CD4-positive, CD25-positive, alpha-beta regulatory T cell (primary cell): ENCODE measurements at regions not wholly inside any gene's neighbourhood (a gene's known extent, or its start where the extent isn't known, plus 50 kb on each side); places are given as distances from the start of the nearest gene placed in this dataset.

ENCODE experiments used
- ATAC-seq, 2 donors: fragments of 150-1000 bp; cut with Tn5 transposase; one replicate each; pipeline ENCODE4 v1.10.0; 2021; ENCODE audit warnings: low read depth in 2 of 2, moderate number of reproducible peaks in 2 of 2, moderate library complexity in 1 of 2
- DNase-seq, 3 donors: peaks; one replicate each; pipeline versions ENCODE4 v3.0.0 to v3.0.0-alpha.2; 2012 to 2022; ENCODE audit warnings: mixed read lengths in 1 of 3
- H3K27ac ChIP-seq: one replicate; pipeline ENCODE4 v1.7.0; 2013; ENCODE audit warnings: mild to moderate bottlenecking, low read length; ENCODE audit not compliant: insufficient read depth, poor library complexity, severe bottlenecking
- H3K27me3 ChIP-seq: one replicate; pipeline ENCODE4 v1.7.0; 2013; ENCODE audit warnings: low read length; ENCODE audit not compliant: control insufficient read depth, insufficient read depth
- H3K36me3 ChIP-seq: one replicate; pipeline ENCODE4 v1.7.0; 2013; ENCODE audit warnings: mild to moderate bottlenecking, low read length, moderate library complexity; ENCODE audit not compliant: control insufficient read depth, insufficient read depth
- H3K4me1 ChIP-seq: 2 replicates; pipeline ENCODE4 v1.7.0; 2013; ENCODE audit warnings: mild to moderate bottlenecking, low read length; ENCODE audit not compliant: insufficient read depth, control insufficient read depth, poor library complexity, severe bottlenecking
- H3K4me3 ChIP-seq: one replicate; pipeline ENCODE4 v1.7.0; 2013; ENCODE audit warnings: low read depth, mild to moderate bottlenecking, low read length, moderate library complexity
- H3K9me3 ChIP-seq, 2 experiments: 1 replicate in 1 of 2; 2 replicates in 1 of 2; pipeline ENCODE4 v1.7.0; 2013; ENCODE audit warnings: low read length in 2 of 2, mild to moderate bottlenecking in 1 of 2, moderate library complexity in 1 of 2; ENCODE audit not compliant: control insufficient read depth in 2 of 2
- H3K27ac Mint-ChIP-seq, 3 donors: one replicate each; pipeline ENCODE4 v1.8.0; 2020 to 2022; ENCODE audit warnings: mild to moderate bottlenecking in 3 of 3, mixed read lengths in 3 of 3, moderate library complexity in 2 of 3
- H3K27me3 Mint-ChIP-seq: one replicate; pipeline ENCODE4 v1.8.0; 2022; ENCODE audit warnings: mild to moderate bottlenecking, mixed read lengths
- H3K36me3 Mint-ChIP-seq: one replicate; pipeline ENCODE4 v1.8.0; 2020; ENCODE audit warnings: mixed read lengths
- H3K4me1 Mint-ChIP-seq, 4 donors: one replicate each; pipeline ENCODE4 v1.8.0; 2020 to 2022; ENCODE audit warnings: mixed read lengths in 4 of 4, mild to moderate bottlenecking in 1 of 4
- H3K4me3 Mint-ChIP-seq, 4 donors: one replicate each; pipeline ENCODE4 v1.8.0; 2020 to 2022; ENCODE audit warnings: mild to moderate bottlenecking in 4 of 4, mixed read lengths in 4 of 4, moderate library complexity in 3 of 4
- H3K9me3 Mint-ChIP-seq, 7 donors: one replicate each; pipeline ENCODE4 v1.8.0; 2020 to 2022; ENCODE audit warnings: mixed read lengths in 7 of 7, mild to moderate bottlenecking in 3 of 7, moderate library complexity in 2 of 7

DNA sequence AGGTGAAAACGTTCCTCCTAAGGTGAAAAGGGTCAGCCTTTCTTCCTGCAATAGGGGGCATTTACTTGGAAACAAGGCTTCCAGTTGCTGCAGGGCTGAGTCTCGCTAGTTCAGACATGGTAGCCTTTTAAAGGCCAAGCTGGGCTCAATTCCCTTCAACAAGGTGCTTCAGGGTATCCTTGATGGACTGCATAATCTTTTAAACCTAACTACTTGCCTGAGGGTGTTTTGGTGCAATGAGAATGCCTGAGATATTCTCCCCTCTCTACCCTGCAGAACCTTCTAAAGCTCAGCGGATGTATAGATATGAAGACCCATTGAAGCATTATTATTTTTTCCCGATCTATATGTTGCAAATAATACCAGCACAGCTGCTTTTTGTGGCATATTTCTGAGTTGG, 416.1 kb downstream of the QKI start:
- DNase-seq (no peak), ATAC-seq (no peak)
- Mint-ChIP-seq H3K9me3 (peaks cover 0 to 2% (median 0%) of the 10 kb centered on the region in 7 donors), H3K4me1 (no peaks in the 10 kb centered on the region), H3K27me3 (no peaks in the 10 kb centered on the region), H3K27ac (no peak overlapping the region), H3K4me3 (no peak overlapping the region), H3K36me3 (no peaks in the 10 kb centered on the region)
- H3K27ac ChIP-seq: no peak overlapping the region
- no peaks in the 10 kb centered on the region for H3K4me1 ChIP-seq
- H3K36me3 ChIP-seq: no peaks in the 10 kb centered on the region
- H3K9me3 ChIP-seq: no peaks in the 10 kb centered on the region
- H3K27me3 ChIP-seq: no peaks in the 10 kb centered on the region
- H3K4me3 ChIP-seq: no peak overlapping the region

DNA sequence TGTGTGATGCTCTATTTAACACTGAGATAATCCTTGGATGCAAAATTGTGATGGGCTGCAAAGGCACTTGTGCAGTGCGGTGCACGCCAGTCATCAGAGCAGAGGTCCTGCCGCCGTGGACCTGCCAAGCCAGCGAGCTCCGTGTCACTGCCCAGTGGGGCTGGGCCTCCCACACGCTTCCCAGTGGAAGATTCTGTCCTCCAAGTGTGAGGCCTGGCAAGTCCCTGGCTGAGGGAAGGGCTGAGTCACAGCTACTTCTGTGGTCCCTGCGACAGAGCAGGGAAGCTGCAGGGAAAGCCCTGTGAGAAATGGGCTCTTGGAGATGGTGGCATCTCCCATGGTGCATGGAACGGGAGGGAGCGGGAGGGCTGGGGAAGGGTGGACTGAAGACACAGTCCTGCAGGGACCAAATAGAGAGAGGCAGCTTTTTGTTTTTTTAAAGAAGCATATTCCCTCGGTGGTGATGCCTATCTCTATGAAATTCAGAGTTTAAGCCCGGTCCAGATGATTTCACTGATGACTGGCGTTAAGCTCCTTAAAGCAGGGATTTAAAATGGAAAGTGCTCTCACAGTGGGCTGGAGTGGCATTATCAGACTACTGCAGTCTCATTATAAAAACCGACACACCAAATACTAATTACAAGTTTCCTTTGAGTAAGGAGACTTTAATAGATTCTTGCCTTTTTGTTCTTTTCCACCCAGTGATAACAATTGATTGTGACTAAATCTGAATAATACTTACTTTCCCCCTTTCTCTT, 413.7 kb downstream of the QKI start:
- Histone ChIP-seq H3K36me3 (no peaks in the 10 kb centered on the region), H3K4me3 (no peak overlapping the region), H3K27me3 (no peaks in the 10 kb centered on the region), H3K4me1 (no peaks in the 10 kb centered on the region), H3K9me3 (no peaks in the 10 kb centered on the region), H3K27ac (no peak overlapping the region)
- H3K36me3 Mint-ChIP-seq: no peaks in the 10 kb centered on the region
- H3K27me3 Mint-ChIP-seq: no peaks in the 10 kb centered on the region
- H3K9me3 Mint-ChIP-seq: no peaks in the 10 kb centered on the region
- no peak overlapping the region for H3K4me3 Mint-ChIP-seq
- H3K4me1 Mint-ChIP-seq: no peaks in the 10 kb centered on the region
- H3K27ac Mint-ChIP-seq: no peak overlapping the region
- no peak for DNase-seq
- ATAC-seq: no peak

- H3K9me3 Mint-ChIP-seq: no peaks in the 10 kb centered on the region
- no peaks in the 10 kb centered on the region for H3K4me1 Mint-ChIP-seq
- DNase-seq (no peak), ATAC-seq (no peak)
- no peaks in the 10 kb centered on the region for H3K9me3 ChIP-seq
- no peaks in the 10 kb centered on the region for H3K4me1 ChIP-seq
- H3K36me3 ChIP-seq: no peaks in the 10 kb centered on the region
- no peak overlapping the region for H3K27ac Mint-ChIP-seq
- no peak overlapping the region for H3K4me3 ChIP-seq
- no peak overlapping the region for H3K4me3 Mint-ChIP-seq
- H3K36me3 Mint-ChIP-seq: no peaks in the 10 kb centered on the region
- no peaks in the 10 kb centered on the region for H3K27me3 ChIP-seq
- no peaks in the 10 kb centered on the region for H3K27me3 Mint-ChIP-seq
- H3K27ac ChIP-seq: no peak overlapping the region
Observed at GRCh38 chr6:163827143-163827542, 412.6 kb downstream of the QKI start.

GRCh38 chr6:163826629-163827028, 412.1 kb downstream of the QKI start:
- Histone ChIP-seq H3K4me3 (no peak overlapping the region), H3K27ac (no peak overlapping the region), H3K9me3 (no peaks in the 10 kb centered on the region), H3K27me3 (no peaks in the 10 kb centered on the region), H3K36me3 (no peaks in the 10 kb centered on the region), H3K4me1 (no peaks in the 10 kb centered on the region)
- Mint-ChIP-seq H3K27ac (no peak overlapping the region), H3K27me3 (no peaks in the 10 kb centered on the region), H3K36me3 (no peaks in the 10 kb centered on the region), H3K4me1 (no peaks in the 10 kb centered on the region), H3K9me3 (no peaks in the 10 kb centered on the region), H3K4me3 (no peak overlapping the region)
- DNase-seq (no peak), ATAC-seq (no peak)

DNA sequence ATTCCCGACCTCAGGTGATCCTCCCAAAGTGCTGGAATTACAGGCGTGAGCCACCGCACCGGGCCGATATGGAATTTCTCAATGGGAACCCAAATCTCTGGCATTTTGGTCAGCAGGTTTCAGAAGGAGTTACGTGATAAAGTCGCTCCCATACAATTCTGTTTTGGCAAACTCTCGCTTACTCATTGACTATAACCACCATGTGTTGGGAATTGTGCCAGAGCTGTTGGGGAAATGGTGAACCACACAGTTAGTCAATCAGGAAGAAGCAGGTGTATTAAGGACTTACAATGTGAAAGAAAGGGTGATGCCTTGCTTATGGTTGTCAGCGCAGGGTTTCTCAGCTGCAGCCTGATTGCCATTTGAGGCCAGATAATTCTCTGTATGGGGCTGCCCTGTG, 410.5 kb downstream of the QKI start:
- H3K36me3 Mint-ChIP-seq: no peaks in the 10 kb centered on the region
- no peaks in the 10 kb centered on the region for H3K27me3 Mint-ChIP-seq
- ATAC-seq: no peak
- H3K9me3 Mint-ChIP-seq: peaks cover 0 to 1% (median 0%) of the 10 kb centered on the region in 7 donors
- H3K4me3 ChIP-seq: no peak overlapping the region
- no peaks in the 10 kb centered on the region for H3K27me3 ChIP-seq
- no peaks in the 10 kb centered on the region for H3K4me1 Mint-ChIP-seq
- H3K27ac Mint-ChIP-seq: no peak overlapping the region
- H3K4me1 ChIP-seq: no peaks in the 10 kb centered on the region
- H3K36me3 ChIP-seq: no peaks in the 10 kb centered on the region
- H3K27ac ChIP-seq: no peak overlapping the region
- H3K9me3 ChIP-seq: no peaks in the 10 kb centered on the region
- no peak for DNase-seq
- no peak overlapping the region for H3K4me3 Mint-ChIP-seq

DNA sequence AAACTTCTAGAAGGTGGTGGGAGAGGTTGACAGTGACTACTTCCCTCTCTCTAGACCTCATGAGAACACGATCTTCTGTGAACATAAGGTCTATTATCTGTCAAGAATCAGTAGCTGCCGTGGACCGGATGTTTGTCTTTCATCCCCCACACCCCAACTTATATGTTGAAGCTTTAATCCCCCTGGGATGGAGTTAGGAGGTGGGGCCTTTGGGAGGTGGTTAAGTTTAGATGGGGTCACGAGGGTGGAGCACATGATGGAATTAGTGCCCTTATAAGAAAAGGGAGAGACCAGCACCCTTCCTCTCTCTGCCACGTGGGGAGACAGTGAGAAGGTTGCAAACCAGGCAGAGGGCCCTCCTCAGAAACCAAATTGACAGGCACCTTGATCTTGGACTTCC, 409.1 kb downstream of the QKI start:
- Histone ChIP-seq H3K27me3 (no peaks in the 10 kb centered on the region), H3K27ac (no peak overlapping the region), H3K4me1 (no peaks in the 10 kb centered on the region), H3K36me3 (no peaks in the 10 kb centered on the region), H3K9me3 (no peaks in the 10 kb centered on the region), H3K4me3 (no peak overlapping the region)
- H3K27me3 Mint-ChIP-seq: no peaks in the 10 kb centered on the region
- no peaks in the 10 kb centered on the region for H3K4me1 Mint-ChIP-seq
- DNase-seq: no peak
- H3K27ac Mint-ChIP-seq: peak overlapping the region in 1 of 3 donors; percentile 28
- no peaks in the 10 kb centered on the region for H3K36me3 Mint-ChIP-seq
- no peak for ATAC-seq
- H3K9me3 Mint-ChIP-seq: peaks cover 0 to 1% (median 0%) of the 10 kb centered on the region in 7 donors
- no peak overlapping the region for H3K4me3 Mint-ChIP-seq

DNA sequence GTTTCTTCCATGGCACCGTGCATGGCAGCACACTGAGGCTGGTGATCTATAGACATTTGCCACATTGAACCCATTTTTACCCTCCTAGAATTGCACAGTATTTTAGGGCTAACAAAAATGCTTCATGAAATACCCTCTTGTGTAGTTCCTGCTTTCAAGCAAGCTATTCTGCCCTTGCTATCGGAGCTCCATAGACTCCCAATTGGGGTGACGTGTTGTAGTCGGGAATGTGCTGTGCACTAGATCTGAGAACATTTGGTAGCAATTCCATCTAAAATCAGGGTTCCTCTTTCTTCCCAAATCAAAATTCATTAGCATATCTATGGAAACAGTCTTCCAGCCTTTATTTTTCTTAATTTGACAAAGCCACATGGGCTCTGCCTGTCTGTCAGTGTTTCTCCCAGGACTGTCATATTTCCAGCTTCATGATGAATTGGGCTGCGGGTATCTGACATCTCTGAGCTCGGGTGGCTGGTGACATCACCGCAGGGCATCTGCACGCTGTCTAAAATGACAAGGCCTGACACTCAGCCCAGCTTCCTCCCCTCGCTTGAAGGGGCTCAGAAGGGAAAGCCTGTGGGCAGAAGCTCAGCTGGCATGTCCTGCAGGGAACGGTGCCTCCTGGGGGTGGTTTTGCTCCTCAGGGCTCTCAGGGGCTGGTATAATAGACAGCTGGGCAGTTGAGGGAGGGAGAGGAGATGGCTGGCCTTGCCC, 406.4 kb downstream of the QKI start:
- Histone ChIP-seq H3K27ac (no peak overlapping the region), H3K4me3 (no peak overlapping the region), H3K36me3 (no peaks in the 10 kb centered on the region), H3K27me3 (no peaks in the 10 kb centered on the region), H3K9me3 (no peaks in the 10 kb centered on the region), H3K4me1 (no peaks in the 10 kb centered on the region)
- H3K4me3 Mint-ChIP-seq: no peak overlapping the region
- DNase-seq (no peak), ATAC-seq (no peak)
- no peaks in the 10 kb centered on the region for H3K36me3 Mint-ChIP-seq
- H3K9me3 Mint-ChIP-seq: peaks cover 0 to 1% (median 0%) of the 10 kb centered on the region in 7 donors
- H3K27me3 Mint-ChIP-seq: no peaks in the 10 kb centered on the region
- no peaks in the 10 kb centered on the region for H3K4me1 Mint-ChIP-seq
- H3K27ac Mint-ChIP-seq: no peak overlapping the region

DNA sequence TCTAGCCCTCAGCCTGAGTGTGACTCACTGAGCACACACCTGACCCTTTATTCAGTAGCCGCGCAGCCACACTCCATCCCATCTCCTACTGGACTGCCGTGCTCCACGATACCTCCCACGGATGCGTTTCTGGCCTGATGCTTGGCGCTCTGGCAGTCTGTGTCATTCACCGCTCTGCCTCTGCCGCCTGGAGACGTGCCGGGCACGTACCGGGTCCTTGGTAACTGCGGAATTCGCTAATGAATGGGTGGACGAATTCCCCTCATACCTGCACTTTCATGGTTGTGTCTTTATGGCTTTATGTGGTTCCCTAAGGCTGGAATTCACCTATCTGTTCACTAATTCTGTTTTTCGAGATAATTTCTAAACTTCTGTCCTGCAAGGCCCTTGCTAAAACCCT, 405.7 kb downstream of the QKI start:
- H3K4me1 ChIP-seq: no peaks in the 10 kb centered on the region
- H3K27ac Mint-ChIP-seq: no peak overlapping the region
- no peaks in the 10 kb centered on the region for H3K9me3 ChIP-seq
- no peaks in the 10 kb centered on the region for H3K36me3 ChIP-seq
- no peaks in the 10 kb centered on the region for H3K36me3 Mint-ChIP-seq
- no peak overlapping the region for H3K4me3 Mint-ChIP-seq
- H3K9me3 Mint-ChIP-seq: peaks cover 0 to 1% (median 0%) of the 10 kb centered on the region in 7 donors
- no peak overlapping the region for H3K27ac ChIP-seq
- no peaks in the 10 kb centered on the region for H3K27me3 ChIP-seq
- no peaks in the 10 kb centered on the region for H3K4me1 Mint-ChIP-seq
- no peaks in the 10 kb centered on the region for H3K27me3 Mint-ChIP-seq
- H3K4me3 ChIP-seq: no peak overlapping the region
- ATAC-seq (no peak), DNase-seq (no peak)
